ENCODE measurements at regions not wholly inside any gene's neighbourhood (a gene's known extent, or its start where the extent isn't known, plus 50 kb on each side); places are given as distances from the start of the nearest gene placed in this dataset.

DNA sequence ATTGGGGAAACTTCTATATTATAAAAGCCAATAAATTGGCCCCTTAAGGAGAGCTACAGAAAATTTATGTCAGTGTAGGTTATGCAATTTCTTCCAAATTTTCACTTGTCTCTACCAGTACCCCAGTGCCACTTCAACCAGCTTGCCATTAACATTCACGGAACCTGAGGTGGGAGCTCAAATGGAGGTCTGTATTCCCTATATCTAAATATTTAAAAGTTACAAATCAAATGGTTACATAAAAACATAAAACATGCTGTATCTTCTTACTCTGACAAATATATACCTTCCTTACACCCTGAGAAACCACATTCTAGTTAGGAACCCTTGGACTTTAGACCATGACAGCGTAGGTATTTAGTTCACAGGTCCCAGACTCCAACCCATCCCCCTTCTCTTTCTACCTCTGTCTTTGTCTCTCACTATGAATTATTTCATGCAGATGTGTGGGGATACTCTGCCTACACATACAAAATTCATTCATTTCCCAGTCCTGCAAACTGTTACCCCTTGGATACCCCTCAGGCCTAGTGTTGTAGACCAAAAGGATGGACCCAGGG lies 127.8 kb upstream of the PMFBP1 start:
- TF ChIP-seq, protein P1, sequence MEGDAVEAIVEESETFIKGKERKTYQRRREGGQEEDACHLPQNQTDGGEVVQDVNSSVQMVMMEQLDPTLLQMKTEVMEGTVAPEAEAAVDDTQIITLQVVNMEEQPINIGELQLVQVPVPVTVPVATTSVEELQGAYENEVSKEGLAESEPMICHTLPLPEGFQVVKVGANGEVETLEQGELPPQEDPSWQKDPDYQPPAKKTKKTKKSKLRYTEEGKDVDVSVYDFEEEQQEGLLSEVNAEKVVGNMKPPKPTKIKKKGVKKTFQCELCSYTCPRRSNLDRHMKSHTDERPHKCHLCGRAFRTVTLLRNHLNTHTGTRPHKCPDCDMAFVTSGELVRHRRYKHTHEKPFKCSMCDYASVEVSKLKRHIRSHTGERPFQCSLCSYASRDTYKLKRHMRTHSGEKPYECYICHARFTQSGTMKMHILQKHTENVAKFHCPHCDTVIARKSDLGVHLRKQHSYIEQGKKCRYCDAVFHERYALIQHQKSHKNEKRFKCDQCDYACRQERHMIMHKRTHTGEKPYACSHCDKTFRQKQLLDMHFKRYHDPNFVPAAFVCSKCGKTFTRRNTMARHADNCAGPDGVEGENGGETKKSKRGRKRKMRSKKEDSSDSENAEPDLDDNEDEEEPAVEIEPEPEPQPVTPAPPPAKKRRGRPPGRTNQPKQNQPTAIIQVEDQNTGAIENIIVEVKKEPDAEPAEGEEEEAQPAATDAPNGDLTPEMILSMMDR (conservative IDR thresholded peaks at IDR 0.05; ENCODE audit: low read depth, low read length) = no peak
- TF ChIP-seq EZH2 (IDR thresholded peaks at IDR 0.05; ENCODE audit: low read length, unreplicated experiment) = no peak
- no peak for TF ChIP-seq EZH2phosphoT487 (IDR thresholded peaks at IDR 0.05; ENCODE audit: borderline replicate concordance, low read length)
